Left lung (tissue), 4 donors: ENCODE measurements at regions not wholly inside any gene's neighbourhood (a gene's known extent, or its start where the extent isn't known, plus 50 kb on each side); places are given as distances from the start of the nearest gene placed in this dataset.

Experiments
- ATAC-seq: fragments of 200-7000 bp; cut with Tn5 transposase; one replicate; pipeline ENCODE4 v1.9.1; 2020; ENCODE audit warnings: moderate library complexity
- DNase-seq, 4 donors: peaks; one replicate each; pipeline ENCODE4 v3.0.0-alpha.2; 2013 to 2020
- H3K27ac ChIP-seq, 2 donors: fragments of 200-600 bp; sonication (generic) in 1 of 2; one replicate each; pipeline versions ENCODE4 v1.5.0 to v1.8.0; 2020 to 2021
- H3K27me3 ChIP-seq, 2 donors: fragments of 200-600 bp; sonication (generic) in 1 of 2; one replicate each; pipeline versions ENCODE4 v1.5.0 to v1.8.0; 2020 to 2021
- H3K36me3 ChIP-seq, 2 donors: fragments of 200-600 bp; sonication (generic) in 1 of 2; one replicate each; pipeline versions ENCODE4 v1.5.0 to v1.8.0; 2020 to 2021
- H3K4me1 ChIP-seq, 2 donors: fragments of 200-600 bp; one replicate each; pipeline ENCODE4 v1.8.0; 2021
- H3K4me3 ChIP-seq, 2 donors: fragments of 200-600 bp; sonication (generic) in 1 of 2; one replicate each; pipeline versions ENCODE4 v1.5.0 to v1.8.0; 2020 to 2021; ENCODE audit warnings: mild to moderate bottlenecking in 1 of 2
- H3K9me3 ChIP-seq, 2 donors: fragments of 200-600 bp; sonication (generic) in 1 of 2; one replicate each; pipeline versions ENCODE4 v1.5.0 to v1.8.0; 2020 to 2021
- CTCF ChIP-seq, 2 donors: fragments of 200-600 bp; sonication (generic) in 1 of 2; IDR thresholded peaks; one replicate each; pipeline versions ENCODE4 v1.5.0 to v1.8.0; 2021; ENCODE audit warnings: antibody characterized with exemption in 2 of 2
- intact Hi-C, 2 donors: fragments of 100-400 bp; cut with DNase I; formaldehyde crosslinking; loops; one replicate each; pipeline versions ENCODE4 v1.11.2 to v1.14.2; 2022
- donor health status: DM: no; HTN: yes; CAD: no.
- donor health status: DM: no; HTN: no; CAD: no.

DNA sequence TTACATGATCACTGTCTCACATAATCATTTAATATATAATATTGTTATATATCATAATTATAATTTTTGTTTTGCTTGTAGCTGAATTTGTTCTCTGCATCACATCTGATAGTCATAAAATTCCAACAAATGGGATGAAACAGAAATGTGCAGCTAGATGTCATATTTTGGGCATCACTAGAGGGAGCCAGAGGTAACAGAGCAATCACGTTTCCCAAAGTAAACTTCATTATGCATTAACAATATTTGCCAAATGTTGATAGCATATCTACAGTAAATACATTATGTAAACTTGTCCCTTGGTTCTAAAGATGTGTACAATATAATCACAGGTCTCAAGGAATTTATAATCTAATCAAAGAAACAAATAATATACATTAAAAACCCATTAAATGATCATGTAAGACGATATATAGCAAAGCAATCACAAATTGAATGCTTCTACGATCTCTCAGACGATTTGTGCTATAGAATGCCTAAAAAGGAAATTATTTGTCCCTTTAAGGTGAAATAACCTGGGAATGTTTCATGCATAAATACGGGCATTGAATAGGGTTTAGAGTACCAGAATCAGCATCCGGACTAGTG, 234.2 kb upstream of the MCTP2 start:
- no peaks in the 10 kb centered on the region for H3K36me3 ChIP-seq
- no peak overlapping the region for H3K27ac ChIP-seq
- ATAC-seq: peak; percentile 64
- DNase-seq: peak in 1 of 4 donors; percentile 24
- TF ChIP-seq CTCF (IDR thresholded peaks at IDR 0.05): peak; percentile 40 to 63
- no peak overlapping the region for H3K4me3 ChIP-seq
- intact Hi-C loops: loop anchor here in 1 of 2 donors (10.0 kb wide), 1 partner anchor 98 kb away; no protein-coding TSS in a partner anchor
- no peaks in the 10 kb centered on the region for H3K9me3 ChIP-seq
- H3K4me1 ChIP-seq: no peaks in the 10 kb centered on the region
- no peaks in the 10 kb centered on the region for H3K27me3 ChIP-seq

GRCh38 chr15:93989440-93989998, 241.8 kb upstream of the MCTP2 start:
- no peaks in the 10 kb centered on the region for H3K36me3 ChIP-seq
- no peak for ATAC-seq
- no peak overlapping the region for H3K27ac ChIP-seq
- H3K9me3 ChIP-seq: no peaks in the 10 kb centered on the region
- DNase-seq: no peak
- H3K4me3 ChIP-seq: no peak overlapping the region
- no peak for TF ChIP-seq CTCF (IDR thresholded peaks at IDR 0.05)
- intact Hi-C loops: no loop called here
- no peaks in the 10 kb centered on the region for H3K4me1 ChIP-seq
- H3K27me3 ChIP-seq: no peaks in the 10 kb centered on the region

GRCh38 chr15:93987068-93987467, 244.3 kb upstream of the MCTP2 start:
- intact Hi-C loops: no loop called here
- no peak for TF ChIP-seq CTCF (IDR thresholded peaks at IDR 0.05)
- H3K27ac ChIP-seq: no peak overlapping the region
- no peaks in the 10 kb centered on the region for H3K36me3 ChIP-seq
- no peak overlapping the region for H3K4me3 ChIP-seq
- H3K27me3 ChIP-seq: no peaks in the 10 kb centered on the region
- DNase-seq (no peak), ATAC-seq (no peak)
- H3K4me1 ChIP-seq: no peaks in the 10 kb centered on the region
- no peaks in the 10 kb centered on the region for H3K9me3 ChIP-seq

- intact Hi-C loops: no loop called here
- no peak for TF ChIP-seq CTCF (IDR thresholded peaks at IDR 0.05)
- Histone ChIP-seq H3K9me3 (no peaks in the 10 kb centered on the region), H3K4me3 (no peak overlapping the region), H3K4me1 (no peaks in the 10 kb centered on the region), H3K36me3 (no peaks in the 10 kb centered on the region), H3K27me3 (no peaks in the 10 kb centered on the region), H3K27ac (no peak overlapping the region)
- ATAC-seq: no peak
- DNase-seq: no peak
Measured at GRCh38 chr15:93986400-93986984, 244.9 kb upstream of the MCTP2 start.

- ATAC-seq: no peak
- intact Hi-C loops: no loop called here
Measured at GRCh38 chr15:93985925-93986324, 245.4 kb upstream of the MCTP2 start.

More at GRCh38 chr15:93985925-93986324, 245.4 kb upstream of the MCTP2 start:
- no peak for DNase-seq
- no peaks in the 10 kb centered on the region for H3K36me3 ChIP-seq
- H3K4me1 ChIP-seq: no peaks in the 10 kb centered on the region
- no peak for TF ChIP-seq CTCF (IDR thresholded peaks at IDR 0.05)
- no peaks in the 10 kb centered on the region for H3K27me3 ChIP-seq
- no peaks in the 10 kb centered on the region for H3K9me3 ChIP-seq
- no peak overlapping the region for H3K27ac ChIP-seq
- H3K4me3 ChIP-seq: no peak overlapping the region
